ENCODE measurements at regions not wholly inside any gene's neighbourhood (a gene's known extent, or its start where the extent isn't known, plus 50 kb on each side); places are given as distances from the start of the nearest gene placed in this dataset.

DNA sequence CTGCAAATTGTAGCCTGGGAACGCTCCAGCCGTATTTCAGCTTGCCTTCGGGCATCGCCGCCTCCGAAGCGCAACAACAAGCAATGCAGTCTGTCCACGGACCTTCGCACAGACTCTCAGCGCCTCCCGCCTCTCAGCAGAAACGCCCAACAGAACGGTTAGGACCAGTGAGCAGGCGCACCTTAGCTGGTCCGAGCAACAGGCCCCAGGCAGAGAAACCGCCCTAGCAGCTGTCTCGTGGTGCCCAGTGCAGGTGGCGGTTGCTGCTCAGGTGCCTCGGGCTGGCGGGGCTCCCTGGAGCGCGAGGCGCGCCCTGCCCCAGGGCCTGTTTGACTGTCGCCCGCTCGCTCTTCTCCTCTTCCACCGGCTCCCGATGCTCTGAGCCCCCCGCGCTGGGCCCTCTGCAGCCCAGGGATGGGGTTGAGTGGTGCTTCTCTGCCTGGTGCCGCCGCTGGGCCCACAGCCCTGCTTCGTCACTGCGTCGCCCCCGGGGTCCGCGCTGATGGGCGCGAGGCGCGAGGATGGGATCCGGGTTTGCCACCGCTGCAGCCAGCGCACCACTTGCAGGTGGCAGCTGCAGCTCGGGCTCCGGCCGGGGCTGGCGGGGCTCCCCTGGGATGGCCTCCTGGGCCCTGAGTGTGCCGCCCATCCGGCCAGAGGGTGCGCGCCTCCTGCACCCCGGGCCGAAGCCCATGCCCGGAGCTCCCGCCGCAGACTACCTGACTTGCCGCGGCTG, 268.4 kb upstream of the FRG2C start:
- TF ChIP-seq POLR2AphosphoS5 (IDR thresholded peaks at IDR 0.05) (no peak), CTCF (IDR thresholded peaks at IDR 0.05) (no peak)
